T-helper 17 cell (primary cell): ENCODE measurements at regions not wholly inside any gene's neighbourhood (a gene's known extent, or its start where the extent isn't known, plus 50 kb on each side); places are given as distances from the start of the nearest gene placed in this dataset.
"Not testable (repeated sequence)": the region's sequence is repeated elsewhere in the genome, so short reads cannot be mapped to it uniquely, and the experiment has no call there.

Experiments used
- ATAC-seq: fragments of 150-1000 bp; cut with Tn5 transposase; 2 replicates; pipeline ENCODE4 v1.10.0; 2021; ENCODE audit warnings: mild to moderate bottlenecking, moderate library complexity
- DNase-seq, 3 donors: peaks; one replicate each; pipeline versions ENCODE4 v3.0.0 to v3.0.0-alpha.2; 2020 to 2021
- H3K9me3 ChIP-seq: one replicate; pipeline ENCODE4 v1.7.0; 2013; ENCODE audit warnings: low read length, mild to moderate bottlenecking; ENCODE audit not compliant: control insufficient read depth, poor library complexity, severe bottlenecking
- H3K27ac Mint-ChIP-seq: one replicate; pipeline ENCODE4 v1.8.0; 2022; ENCODE audit warnings: mild to moderate bottlenecking, moderate library complexity, mixed read lengths
- H3K27me3 Mint-ChIP-seq: one replicate; pipeline ENCODE4 v1.8.0; 2022; ENCODE audit warnings: mixed read lengths
- H3K36me3 Mint-ChIP-seq: one replicate; pipeline ENCODE4 v1.8.0; 2022; ENCODE audit warnings: low read depth, mixed read lengths
- H3K4me1 Mint-ChIP-seq: one replicate; pipeline ENCODE4 v1.8.0; 2022; ENCODE audit warnings: mild to moderate bottlenecking, mixed read lengths
- H3K4me3 Mint-ChIP-seq: one replicate; pipeline ENCODE4 v1.8.0; 2022; ENCODE audit warnings: mild to moderate bottlenecking, moderate library complexity, mixed read lengths

DNA sequence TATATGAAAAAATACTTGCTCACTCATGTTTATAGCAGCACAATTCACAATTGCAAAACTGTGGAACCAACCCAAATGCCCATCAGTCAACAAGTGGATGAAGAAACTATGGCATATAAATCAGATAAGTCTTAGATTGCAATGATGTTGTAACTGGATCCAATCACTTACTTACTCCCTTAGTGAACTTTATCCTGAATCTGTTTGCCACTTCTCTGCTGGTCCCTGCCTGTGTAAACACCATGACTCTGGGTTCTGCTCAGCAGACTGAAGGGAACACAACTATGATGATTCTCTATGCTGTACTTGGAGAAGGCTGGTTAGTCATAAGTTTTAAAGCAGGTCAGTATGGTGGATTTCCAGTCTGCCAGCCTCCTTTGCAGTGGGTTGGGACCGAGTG, 391.2 kb downstream of the RWDD3 start:
- Mint-ChIP-seq H3K27ac (no peak overlapping the region), H3K4me3 (no peak overlapping the region), H3K4me1 (no peaks in the 10 kb centered on the region), H3K36me3 (no peaks in the 10 kb centered on the region), H3K27me3 (no peaks in the 10 kb centered on the region)
- no peak for ATAC-seq
- H3K9me3 ChIP-seq, result no peaks in the 10 kb centered on the region
- no peak for DNase-seq

DNA sequence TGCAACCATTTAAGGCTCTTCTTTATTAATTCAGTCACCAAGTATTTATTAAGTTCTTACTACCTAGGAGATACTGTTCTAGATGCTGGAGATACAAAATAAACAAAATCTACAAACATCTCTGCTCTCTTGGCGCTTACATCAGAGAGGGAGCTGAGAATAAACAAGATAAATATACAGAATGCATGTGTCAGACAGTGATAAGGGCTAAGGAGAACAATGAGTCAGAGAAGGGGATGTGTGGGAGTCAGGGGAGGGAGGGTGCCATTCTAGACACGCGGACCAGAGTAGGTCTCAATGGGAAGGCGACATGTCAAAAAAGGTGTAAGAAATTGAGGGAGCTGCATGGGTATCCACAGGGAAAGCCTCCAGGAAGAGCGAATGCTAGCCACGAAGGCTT, 393.2 kb downstream of the RWDD3 start:
- no peaks in the 10 kb centered on the region for H3K27me3 Mint-ChIP-seq
- no peaks in the 10 kb centered on the region for H3K36me3 Mint-ChIP-seq
- H3K27ac Mint-ChIP-seq, result no peak overlapping the region
- ATAC-seq, result no peak
- H3K9me3 ChIP-seq, result no peaks in the 10 kb centered on the region
- no peak overlapping the region for H3K4me3 Mint-ChIP-seq
- no peak for DNase-seq
- H3K4me1 Mint-ChIP-seq, result no peaks in the 10 kb centered on the region

- Mint-ChIP-seq H3K4me1 (no peaks in the 10 kb centered on the region), H3K4me3 (no peak overlapping the region), H3K36me3 (no peaks in the 10 kb centered on the region), H3K27ac (no peak overlapping the region), H3K27me3 (no peaks in the 10 kb centered on the region)
- no peak for ATAC-seq
- no peak for DNase-seq
- no peaks in the 10 kb centered on the region for H3K9me3 ChIP-seq
Observed at GRCh38 chr1:95631695-95632094, 397.7 kb downstream of the RWDD3 start.

GRCh38 chr1:95635811-95636210, 401.8 kb downstream of the RWDD3 start:
- Mint-ChIP-seq H3K4me1 (no peaks in the 10 kb centered on the region), H3K36me3 (no peaks in the 10 kb centered on the region), H3K4me3 (no peak overlapping the region), H3K27me3 (no peaks in the 10 kb centered on the region), H3K27ac (no peak overlapping the region)
- DNase-seq (no peak), ATAC-seq (no peak)
- no peaks in the 10 kb centered on the region for H3K9me3 ChIP-seq

GRCh38 chr1:95636897-95637296, 402.9 kb downstream of the RWDD3 start:
- Mint-ChIP-seq H3K4me1 (no peaks in the 10 kb centered on the region), H3K4me3 (no peak overlapping the region), H3K27ac (no peak overlapping the region), H3K27me3 (no peaks in the 10 kb centered on the region), H3K36me3 (no peaks in the 10 kb centered on the region)
- H3K9me3 ChIP-seq, result no peaks in the 10 kb centered on the region
- DNase-seq, result no peak
- ATAC-seq, result no peak

DNA sequence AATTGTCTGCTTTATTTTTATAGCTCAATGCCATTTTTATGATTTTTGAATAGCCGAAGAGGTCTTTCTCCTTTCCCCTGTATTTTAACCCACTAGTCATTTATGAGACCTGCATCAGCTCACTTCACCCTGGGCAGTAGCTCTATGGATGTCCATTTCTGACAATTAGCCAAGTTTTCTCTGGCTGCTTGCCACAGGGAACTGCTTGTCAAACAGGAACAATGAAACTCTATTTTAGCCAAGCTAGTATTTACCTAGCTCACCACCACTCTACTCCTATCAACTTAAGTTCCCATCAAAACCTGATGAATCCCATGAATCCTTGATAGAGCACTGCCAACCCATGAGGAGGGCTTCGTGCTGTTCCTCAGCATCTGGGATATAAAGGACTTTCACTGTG, 406.7 kb downstream of the RWDD3 start:
- DNase-seq, result no peak
- Mint-ChIP-seq H3K36me3 (no peaks in the 10 kb centered on the region), H3K4me1 (no peaks in the 10 kb centered on the region), H3K27me3 (no peaks in the 10 kb centered on the region), H3K27ac (no peak overlapping the region), H3K4me3 (no peak overlapping the region)
- H3K9me3 ChIP-seq, result no peaks in the 10 kb centered on the region
- no peak for ATAC-seq

DNA sequence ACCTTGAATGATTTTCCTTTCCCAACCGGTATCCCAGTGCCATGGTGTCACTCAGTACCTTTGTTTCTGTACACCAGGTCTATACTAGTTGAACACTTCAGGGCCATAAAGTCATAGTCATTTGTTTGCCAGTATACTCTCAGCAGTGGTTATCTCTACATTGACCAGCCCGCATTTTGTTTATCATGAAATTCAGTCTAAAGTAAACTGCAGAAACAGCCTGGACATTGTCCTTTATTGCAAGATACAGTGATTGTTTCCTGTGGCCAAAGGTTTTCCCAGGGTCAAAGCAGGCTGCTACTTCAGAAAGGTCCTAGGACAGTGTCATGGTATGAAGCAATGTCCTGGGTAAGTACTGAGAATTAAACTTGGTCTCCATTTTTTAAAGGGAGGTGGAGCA, 407.4 kb downstream of the RWDD3 start:
- H3K36me3 Mint-ChIP-seq, result no peaks in the 10 kb centered on the region
- no peak overlapping the region for H3K27ac Mint-ChIP-seq
- H3K27me3 Mint-ChIP-seq, result no peaks in the 10 kb centered on the region
- no peaks in the 10 kb centered on the region for H3K4me1 Mint-ChIP-seq
- DNase-seq (no peak), ATAC-seq (no peak)
- no peaks in the 10 kb centered on the region for H3K9me3 ChIP-seq
- H3K4me3 Mint-ChIP-seq, result no peak overlapping the region

DNA sequence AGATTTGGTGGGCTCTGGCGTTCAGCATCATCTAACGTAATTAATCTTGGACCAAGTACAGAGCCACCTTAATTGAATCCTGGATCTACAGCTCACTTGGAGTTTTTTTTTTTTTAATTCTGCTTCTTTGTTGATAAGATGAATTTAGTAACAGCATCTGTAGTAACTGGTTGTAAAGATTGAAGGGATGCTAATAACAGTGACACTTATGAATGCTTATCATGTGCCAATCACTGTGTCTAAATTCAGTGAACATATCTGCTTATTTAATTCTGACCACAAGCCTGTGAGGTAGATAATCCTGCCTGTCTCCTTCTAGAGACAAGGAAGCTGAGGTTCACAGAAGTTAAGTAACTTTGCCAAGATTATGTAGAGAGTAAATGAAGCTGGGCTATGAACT, 408.0 kb downstream of the RWDD3 start:
- DNase-seq, result no peak
- no peak for ATAC-seq
- no peak overlapping the region for H3K27ac Mint-ChIP-seq

GRCh38 chr1:95643071-95643470, 409.1 kb downstream of the RWDD3 start:
- H3K27me3 Mint-ChIP-seq, result no peaks in the 10 kb centered on the region
- H3K36me3 Mint-ChIP-seq, result no peaks in the 10 kb centered on the region
- H3K4me1 Mint-ChIP-seq, result no peaks in the 10 kb centered on the region

More for the DNA sequence above, 408.0 kb downstream of the RWDD3 start:
- H3K4me1 Mint-ChIP-seq, result no peaks in the 10 kb centered on the region
- no peaks in the 10 kb centered on the region for H3K9me3 ChIP-seq
- H3K36me3 Mint-ChIP-seq, result no peaks in the 10 kb centered on the region
- no peaks in the 10 kb centered on the region for H3K27me3 Mint-ChIP-seq
- no peak overlapping the region for H3K4me3 Mint-ChIP-seq

DNA sequence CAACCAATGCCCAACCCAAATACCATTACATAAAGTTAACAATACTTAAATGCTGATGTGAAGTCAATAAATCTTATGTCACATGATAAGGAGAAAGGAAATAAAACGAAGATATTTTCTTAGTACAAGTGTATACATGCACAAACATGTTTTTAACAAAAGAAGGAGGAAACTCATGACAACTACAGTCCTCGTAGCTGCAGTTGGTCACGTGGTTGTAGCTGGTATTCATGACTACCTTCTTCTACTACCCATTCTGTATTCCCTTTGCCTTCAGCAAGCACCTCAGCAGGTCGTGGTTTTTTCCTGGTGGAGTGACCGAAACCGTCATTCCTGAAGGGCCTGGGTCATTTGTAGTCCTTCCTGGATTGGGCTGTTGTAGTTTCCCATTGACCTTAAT, 411.1 kb downstream of the RWDD3 start:
- not testable (repeated sequence) for DNase-seq, H3K36me3 Mint-ChIP-seq

More at GRCh38 chr1:95643071-95643470, 409.1 kb downstream of the RWDD3 start:
- no peaks in the 10 kb centered on the region for H3K9me3 ChIP-seq
- ATAC-seq (no peak), DNase-seq (no peak)
- H3K27ac Mint-ChIP-seq, result no peak overlapping the region
- no peak overlapping the region for H3K4me3 Mint-ChIP-seq

DNA sequence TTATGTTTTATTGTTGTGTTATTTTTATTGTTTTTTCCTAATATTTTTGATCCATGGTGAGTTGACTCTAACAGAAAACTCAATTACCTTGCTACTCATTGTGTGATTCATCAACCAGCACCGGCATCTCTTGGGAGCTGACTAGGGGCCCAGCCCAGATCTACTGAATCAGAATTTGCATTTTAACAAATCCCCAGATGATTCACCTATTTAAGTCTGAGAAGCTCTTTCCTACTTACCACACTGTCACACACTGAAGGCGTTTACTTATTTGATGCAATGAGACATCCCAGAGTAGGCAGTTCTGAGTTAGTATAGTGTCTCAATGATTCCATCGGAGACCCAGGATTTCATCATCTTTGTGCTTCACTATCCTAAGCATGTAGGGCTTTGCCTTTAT, 416.6 kb downstream of the RWDD3 start:
- H3K27ac Mint-ChIP-seq, result no peak overlapping the region
- H3K9me3 ChIP-seq, result no peaks in the 10 kb centered on the region
- ATAC-seq, result no peak
- H3K27me3 Mint-ChIP-seq, result no peaks in the 10 kb centered on the region
- H3K4me1 Mint-ChIP-seq, result no peaks in the 10 kb centered on the region
- no peak overlapping the region for H3K4me3 Mint-ChIP-seq
- no peak for DNase-seq
- no peaks in the 10 kb centered on the region for H3K36me3 Mint-ChIP-seq

More for the DNA sequence above, 411.1 kb downstream of the RWDD3 start:
- not testable (repeated sequence) for ATAC-seq, H3K27ac Mint-ChIP-seq, H3K9me3 ChIP-seq, H3K4me1 Mint-ChIP-seq, H3K4me3 Mint-ChIP-seq, H3K27me3 Mint-ChIP-seq

- ATAC-seq (no peak), DNase-seq (no peak)
- Mint-ChIP-seq H3K36me3 (no peaks in the 10 kb centered on the region), H3K27me3 (no peaks in the 10 kb centered on the region), H3K4me3 (no peak overlapping the region), H3K27ac (no peak overlapping the region), H3K4me1 (no peaks in the 10 kb centered on the region)
- H3K9me3 ChIP-seq, result no peaks in the 10 kb centered on the region
Observed at GRCh38 chr1:95652423-95652965, 418.5 kb downstream of the RWDD3 start.

DNA sequence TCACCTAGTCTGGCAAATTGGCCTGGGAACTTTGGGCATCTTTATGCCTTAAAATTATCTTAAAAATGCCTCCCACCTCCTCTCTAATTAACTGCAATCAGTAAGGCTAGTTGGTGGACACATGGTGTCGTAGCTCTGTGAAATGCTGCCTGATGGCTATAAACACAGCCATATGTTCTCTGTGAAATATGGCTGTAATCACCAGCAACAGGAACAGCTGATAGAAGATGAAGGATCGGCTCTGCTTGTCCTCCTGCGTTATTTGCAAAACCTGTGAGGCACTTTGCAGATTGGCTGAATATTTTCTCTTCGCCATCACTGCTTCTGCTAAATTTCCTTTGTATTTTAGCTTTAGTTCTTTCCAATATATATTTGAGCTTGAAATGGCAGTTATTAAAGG, 419.6 kb downstream of the RWDD3 start:
- no peaks in the 10 kb centered on the region for H3K4me1 Mint-ChIP-seq
- no peak overlapping the region for H3K27ac Mint-ChIP-seq
- no peaks in the 10 kb centered on the region for H3K9me3 ChIP-seq
- H3K27me3 Mint-ChIP-seq, result no peaks in the 10 kb centered on the region
- no peaks in the 10 kb centered on the region for H3K36me3 Mint-ChIP-seq
- no peak for DNase-seq
- ATAC-seq, result no peak
- no peak overlapping the region for H3K4me3 Mint-ChIP-seq

- H3K27ac Mint-ChIP-seq, result no peak overlapping the region
- H3K27me3 Mint-ChIP-seq, result no peaks in the 10 kb centered on the region
- no peak overlapping the region for H3K4me3 Mint-ChIP-seq
- H3K36me3 Mint-ChIP-seq, result no peaks in the 10 kb centered on the region
- no peaks in the 10 kb centered on the region for H3K9me3 ChIP-seq
- ATAC-seq (no peak), DNase-seq (no peak)
- H3K4me1 Mint-ChIP-seq, result no peaks in the 10 kb centered on the region
Observed at GRCh38 chr1:95655321-95656020, 421.5 kb downstream of the RWDD3 start.
